Astrocyte (in vitro differentiated cells and primary cell): ENCODE measurements at regions not wholly inside any gene's neighbourhood (a gene's known extent, or its start where the extent isn't known, plus 50 kb on each side); places are given as distances from the start of the nearest gene placed in this dataset.

Experiments
- DNase-seq: peaks from one replicate; pipeline ENCODE4 v3.0.0-alpha.2; 2010; ENCODE audit warnings: low read depth
- FAIRE-seq: peaks from 2 replicates; lab custom pipeline; 2011; peaks lifted over from hg19 to GRCh38; lab: Jason Lieb, UNC
- H2AFZ ChIP-seq: 2 replicates; pipeline ENCODE4 v1.6.0; 2012; ENCODE audit warnings: low read depth, low read length, inconsistent platforms
- H3K27ac ChIP-seq: 2 replicates; pipeline ENCODE4 v1.5.1; 2011; ENCODE audit warnings: low read depth, low read length, inconsistent platforms
- H3K27me3 ChIP-seq: 2 replicates; pipeline ENCODE4 v1.6.0; 2011; ENCODE audit warnings: low read length, inconsistent platforms; ENCODE audit not compliant: insufficient read depth
- H3K36me3 ChIP-seq: 2 replicates; pipeline ENCODE4 v1.5.1; 2011; ENCODE audit warnings: low read length, inconsistent platforms; ENCODE audit not compliant: insufficient read depth
- H3K4me1 ChIP-seq: 2 replicates; pipeline ENCODE4 v1.5.1; 2011; ENCODE audit warnings: low read length, inconsistent platforms; ENCODE audit not compliant: insufficient read depth
- H3K4me2 ChIP-seq: 2 replicates; pipeline ENCODE4 v1.6.0; 2012; ENCODE audit warnings: low read length, inconsistent platforms
- H3K4me3 ChIP-seq: 2 replicates; pipeline ENCODE4 v1.5.1; 2011; ENCODE audit warnings: low read depth, mild to moderate bottlenecking, low read length, inconsistent platforms; ENCODE audit not compliant: insufficient read depth
- H3K79me2 ChIP-seq: 2 replicates; pipeline ENCODE4 v1.6.0; 2012; ENCODE audit warnings: mild to moderate bottlenecking, low read length, inconsistent platforms; ENCODE audit not compliant: insufficient read depth
- H3K9ac ChIP-seq: 2 replicates; pipeline ENCODE4 v1.6.0; 2012; ENCODE audit warnings: mild to moderate bottlenecking, low read length, inconsistent platforms
- H3K9me3 ChIP-seq: 2 replicates; pipeline ENCODE4 v1.5.1; 2012; ENCODE audit warnings: low read depth, mild to moderate bottlenecking, low read length, inconsistent platforms; ENCODE audit not compliant: insufficient read depth
- H4K20me1 ChIP-seq: 2 replicates; pipeline ENCODE4 v1.6.0; 2012; ENCODE audit warnings: low read length, inconsistent platforms; ENCODE audit not compliant: insufficient read depth
- H3K27ac Mint-ChIP-seq: one replicate; pipeline ENCODE4 v1.8.0; 2021; ENCODE audit warnings: mild to moderate bottlenecking, mixed read lengths; ENCODE audit not compliant: unreplicated experiment
- H3K27me3 Mint-ChIP-seq: one replicate; pipeline ENCODE4 v1.8.0; 2021; ENCODE audit warnings: low read depth, mixed read lengths; ENCODE audit not compliant: unreplicated experiment
- H3K36me3 Mint-ChIP-seq: one replicate; pipeline ENCODE4 v1.8.0; 2021; ENCODE audit warnings: low read depth, mixed read lengths; ENCODE audit not compliant: unreplicated experiment
- H3K4me1 Mint-ChIP-seq: one replicate; pipeline ENCODE4 v1.8.0; 2021; ENCODE audit warnings: low read depth, mixed read lengths; ENCODE audit not compliant: unreplicated experiment
- H3K4me3 Mint-ChIP-seq: one replicate; pipeline ENCODE4 v1.8.0; 2021; ENCODE audit warnings: mild to moderate bottlenecking, moderate library complexity, mixed read lengths; ENCODE audit not compliant: unreplicated experiment
- H3K9me3 Mint-ChIP-seq: one replicate; pipeline ENCODE4 v1.8.0; 2021; ENCODE audit warnings: mild to moderate bottlenecking, mixed read lengths; ENCODE audit not compliant: unreplicated experiment
- EZH2 ChIP-seq: IDR thresholded peaks from 2 replicates; pipeline ENCODE4 v1.6.1; 2012; ENCODE audit warnings: mild to moderate bottlenecking, low read length, inconsistent platforms; ENCODE audit not compliant: insufficient read depth
- TF ChIP-seq, protein P1 (sequence below): IDR thresholded peaks from 2 replicates; pipeline ENCODE4 v1.5.1; 2011; ENCODE audit warnings: low read depth, mild to moderate bottlenecking, inconsistent platforms, low read length, moderate library complexity; ENCODE audit not compliant: insufficient read depth

DNA sequence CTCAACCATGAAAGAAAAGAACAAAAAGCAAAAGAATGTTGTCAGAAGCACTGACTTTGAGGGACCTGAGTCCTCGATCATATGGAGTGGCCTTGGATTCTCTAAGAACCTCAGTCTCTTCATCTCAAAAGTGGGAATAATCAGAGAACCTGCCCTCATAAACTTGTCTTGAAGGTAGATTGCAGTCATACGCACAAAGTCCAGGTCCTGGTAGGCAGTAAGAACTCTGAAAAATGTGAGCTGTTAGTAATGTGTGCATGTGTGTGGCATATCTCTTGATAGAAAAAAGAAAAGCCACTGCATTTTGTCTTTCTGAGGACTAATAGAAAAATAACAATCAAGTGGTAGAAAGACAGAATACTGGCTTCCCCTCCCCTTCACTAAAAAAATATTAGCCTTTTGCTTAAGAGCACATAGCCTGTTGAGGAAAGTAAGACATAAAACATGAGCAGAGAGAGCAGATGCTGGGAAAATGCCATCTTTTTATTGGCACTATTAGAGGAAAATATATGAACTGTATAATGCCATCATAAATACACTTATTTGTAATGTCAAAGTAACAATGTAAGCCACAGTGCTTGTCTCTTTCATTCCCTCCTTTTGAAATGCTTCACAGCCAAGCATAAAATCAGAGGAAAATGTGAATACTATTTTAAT is 205.1 kb upstream of the TBX3 start:
- Mint-ChIP-seq H3K9me3 (peaks cover 3% of the 10 kb centered on the region), H3K27me3 (peaks cover 27% of the 10 kb centered on the region), H3K4me3 (no peak overlapping the region), H3K27ac (no peak overlapping the region), H3K36me3 (no peaks in the 10 kb centered on the region), H3K4me1 (no peaks in the 10 kb centered on the region)
- Histone ChIP-seq H3K9ac (no peak overlapping the region), H3K79me2 (no peaks in the 10 kb centered on the region), H3K4me2 (no peak overlapping the region), H3K4me3 (no peak overlapping the region), H2AFZ (no peak overlapping the region), H3K9me3 (no peaks in the 10 kb centered on the region), H4K20me1 (no peaks in the 10 kb centered on the region), H3K36me3 (no peaks in the 10 kb centered on the region), H3K27me3 (no peaks in the 10 kb centered on the region), H3K27ac (no peak overlapping the region), H3K4me1 (no peaks in the 10 kb centered on the region)
- DNase-seq = no peak
- FAIRE-seq = no peak
- TF ChIP-seq, protein P1, sequence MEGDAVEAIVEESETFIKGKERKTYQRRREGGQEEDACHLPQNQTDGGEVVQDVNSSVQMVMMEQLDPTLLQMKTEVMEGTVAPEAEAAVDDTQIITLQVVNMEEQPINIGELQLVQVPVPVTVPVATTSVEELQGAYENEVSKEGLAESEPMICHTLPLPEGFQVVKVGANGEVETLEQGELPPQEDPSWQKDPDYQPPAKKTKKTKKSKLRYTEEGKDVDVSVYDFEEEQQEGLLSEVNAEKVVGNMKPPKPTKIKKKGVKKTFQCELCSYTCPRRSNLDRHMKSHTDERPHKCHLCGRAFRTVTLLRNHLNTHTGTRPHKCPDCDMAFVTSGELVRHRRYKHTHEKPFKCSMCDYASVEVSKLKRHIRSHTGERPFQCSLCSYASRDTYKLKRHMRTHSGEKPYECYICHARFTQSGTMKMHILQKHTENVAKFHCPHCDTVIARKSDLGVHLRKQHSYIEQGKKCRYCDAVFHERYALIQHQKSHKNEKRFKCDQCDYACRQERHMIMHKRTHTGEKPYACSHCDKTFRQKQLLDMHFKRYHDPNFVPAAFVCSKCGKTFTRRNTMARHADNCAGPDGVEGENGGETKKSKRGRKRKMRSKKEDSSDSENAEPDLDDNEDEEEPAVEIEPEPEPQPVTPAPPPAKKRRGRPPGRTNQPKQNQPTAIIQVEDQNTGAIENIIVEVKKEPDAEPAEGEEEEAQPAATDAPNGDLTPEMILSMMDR = no peak
- no peak for TF ChIP-seq EZH2

DNA sequence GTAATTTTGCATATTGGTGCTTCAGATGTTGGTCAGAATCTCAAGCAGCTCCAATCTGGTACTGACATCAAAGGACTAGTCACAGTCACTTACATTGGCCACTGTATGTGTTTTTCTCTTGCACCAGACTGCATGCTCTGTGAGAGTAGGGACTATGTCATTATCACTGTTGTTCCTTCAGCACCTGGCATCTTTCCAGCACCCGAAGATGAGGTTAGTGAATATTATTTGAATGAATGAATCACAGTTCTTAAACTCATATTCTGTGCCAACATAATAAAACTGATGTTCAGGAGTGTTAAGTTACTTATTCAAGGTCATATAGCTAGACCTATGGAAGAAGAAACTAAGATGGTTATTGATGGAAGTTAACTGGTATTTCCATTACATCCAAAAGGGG is 204.5 kb upstream of the TBX3 start:
- no peak overlapping the region for H3K4me3 Mint-ChIP-seq
- H3K79me2 ChIP-seq = no peaks in the 10 kb centered on the region
- no peaks in the 10 kb centered on the region for H3K36me3 ChIP-seq
- peaks cover 27% of the 10 kb centered on the region for H3K27me3 Mint-ChIP-seq
- H3K9me3 Mint-ChIP-seq = peaks cover 3% of the 10 kb centered on the region
- TF ChIP-seq, protein P1 = no peak
- TF ChIP-seq EZH2 = no peak
- no peak overlapping the region for H3K4me2 ChIP-seq
- no peaks in the 10 kb centered on the region for H3K27me3 ChIP-seq
- no peak overlapping the region for H3K9ac ChIP-seq
- no peaks in the 10 kb centered on the region for H4K20me1 ChIP-seq
- no peak overlapping the region for H3K27ac Mint-ChIP-seq
- no peaks in the 10 kb centered on the region for H3K4me1 Mint-ChIP-seq
- no peak overlapping the region for H3K4me3 ChIP-seq
- H2AFZ ChIP-seq = no peak overlapping the region
- FAIRE-seq = no peak
- no peaks in the 10 kb centered on the region for H3K4me1 ChIP-seq
- peak; percentile 33 for DNase-seq
- no peaks in the 10 kb centered on the region for H3K36me3 Mint-ChIP-seq
- H3K9me3 ChIP-seq = no peaks in the 10 kb centered on the region
- H3K27ac ChIP-seq = no peak overlapping the region

DNA sequence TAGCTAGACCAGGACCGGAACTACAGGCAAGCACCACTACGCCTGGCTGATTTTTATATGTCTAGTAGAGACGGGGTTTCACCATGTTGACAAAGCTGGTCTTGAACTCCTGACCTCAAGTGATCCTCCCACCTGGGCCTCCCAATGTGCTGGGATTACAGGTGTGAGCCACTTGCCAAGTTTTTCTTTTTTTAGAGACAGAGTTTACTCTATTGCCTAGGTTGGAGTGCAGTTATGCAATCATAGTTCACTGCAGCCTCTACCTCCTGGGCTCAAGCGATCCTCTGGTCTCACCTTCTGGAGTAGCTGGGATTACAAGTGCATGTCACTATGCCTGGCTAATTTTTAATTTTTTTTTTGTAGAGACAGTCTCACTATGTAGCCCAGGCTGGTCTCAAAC is 201.5 kb upstream of the TBX3 start:
- Histone ChIP-seq H3K36me3 (no peaks in the 10 kb centered on the region), H3K4me2 (no peak overlapping the region), H2AFZ (no peak overlapping the region), H3K4me1 (no peaks in the 10 kb centered on the region), H3K4me3 (no peak overlapping the region), H3K9ac (no peak overlapping the region), H3K27me3 (no peaks in the 10 kb centered on the region), H3K9me3 (no peaks in the 10 kb centered on the region), H3K79me2 (no peaks in the 10 kb centered on the region), H3K27ac (no peak overlapping the region), H4K20me1 (no peaks in the 10 kb centered on the region)
- TF ChIP-seq EZH2 = no peak
- TF ChIP-seq, protein P1 = no peak
- H3K9me3 Mint-ChIP-seq = peaks cover 3% of the 10 kb centered on the region
- no peaks in the 10 kb centered on the region for H3K4me1 Mint-ChIP-seq
- FAIRE-seq (no peak), DNase-seq (no peak)
- no peak overlapping the region for H3K4me3 Mint-ChIP-seq
- H3K27ac Mint-ChIP-seq = no peak overlapping the region
- H3K36me3 Mint-ChIP-seq = no peaks in the 10 kb centered on the region
- peaks cover 12% of the 10 kb centered on the region for H3K27me3 Mint-ChIP-seq
